ENCODE measurements at regions not wholly inside any gene's neighbourhood (a gene's known extent, or its start where the extent isn't known, plus 50 kb on each side); places are given as distances from the start of the nearest gene placed in this dataset.

- CTCF ChIA-PET: no interaction called here
These were observed 179.4 kb downstream of the SNAPC1 start for GRCh38 chr14:61941421-61942150.

GRCh38 chr14:61948376-61948775, 186.2 kb downstream of the SNAPC1 start:
- H3K27ac ChIP-seq: no peak overlapping the region
- no peak for DNase-seq (ENCODE audit: low spot score)
- TF ChIP-seq CTCF (conservative IDR thresholded peaks at IDR 0.05; ENCODE audit: low read depth): no peak
- ChIA-PET POLR2A (ENCODE audit: low non-redundant PET) (interaction anchor here (0.7 kb wide), 1 partner anchor 15 kb away, joined by 6 read pairs; no protein-coding TSS in a partner anchor), CTCF (no interaction called here)

More at GRCh38 chr14:61941421-61942150, 179.4 kb downstream of the SNAPC1 start:
- no peak for TF ChIP-seq CTCF (conservative IDR thresholded peaks at IDR 0.05; ENCODE audit: low read depth)
- H3K27ac ChIP-seq: no peak overlapping the region
- no peak for DNase-seq (ENCODE audit: low spot score)
- POLR2A ChIA-PET (ENCODE audit: low non-redundant PET): no interaction called here

- no peak for TF ChIP-seq CTCF (conservative IDR thresholded peaks at IDR 0.05; ENCODE audit: low read depth)
- no peak for DNase-seq (ENCODE audit: low spot score)
- POLR2A ChIA-PET (ENCODE audit: low non-redundant PET): no interaction called here
- no peak overlapping the region for H3K27ac ChIP-seq
- CTCF ChIA-PET: interaction anchor here (1.0 kb wide), 1 partner anchor 176 kb away, joined by 3 read pairs; no protein-coding TSS in a partner anchor
These were observed 188.1 kb downstream of the SNAPC1 start for GRCh38 chr14:61950340-61950739.

- H3K27ac ChIP-seq: no peak overlapping the region
- ChIA-PET POLR2A (ENCODE audit: low non-redundant PET) (no interaction called here), CTCF (interaction anchor here (0.6 kb wide), 2 partner anchors 115 to 135 kb away, joined by 3 read pairs; no protein-coding TSS in a partner anchor)
- TF ChIP-seq CTCF (conservative IDR thresholded peaks at IDR 0.05; ENCODE audit: low read depth): no peak
- no peak for DNase-seq (ENCODE audit: low spot score)
These were observed 191.4 kb downstream of the SNAPC1 start for GRCh38 chr14:61953602-61954001.

GRCh38 chr14:61954306-61954705, 192.1 kb downstream of the SNAPC1 start:
- no peak for DNase-seq (ENCODE audit: low spot score)
- no peak for TF ChIP-seq CTCF (conservative IDR thresholded peaks at IDR 0.05; ENCODE audit: low read depth)
- CTCF ChIA-PET: interaction anchor here (0.6 kb wide), 2 partner anchors 114 to 134 kb away, joined by 3 read pairs; no protein-coding TSS in a partner anchor
- POLR2A ChIA-PET (ENCODE audit: low non-redundant PET): no interaction called here
- no peak overlapping the region for H3K27ac ChIP-seq

- no peak for TF ChIP-seq CTCF (conservative IDR thresholded peaks at IDR 0.05; ENCODE audit: low read depth)
- ChIA-PET POLR2A (ENCODE audit: low non-redundant PET) (no interaction called here), CTCF (interaction anchor here (0.5 to 0.7 kb wide), 3 partner anchors 9 to 708 kb away, joined by 4 to 5 read pairs (median 4); no protein-coding TSS in a partner anchor)
- DNase-seq (ENCODE audit: low spot score): no peak
- no peak overlapping the region for H3K27ac ChIP-seq
These were observed 194.3 kb downstream of the SNAPC1 start for GRCh38 chr14:61956517-61956916.

Data from RWPE1 (cell line).